ENCODE measurements at regions not wholly inside any gene's neighbourhood (a gene's known extent, or its start where the extent isn't known, plus 50 kb on each side); places are given as distances from the start of the nearest gene placed in this dataset.
A peak's percentile ranks its signal among the peaks of the same experiment; 100 is the strongest.

GRCh38 chr6:167588181-167588919 lies 238.4 kb upstream of the AFDN start (continued):
- TF ChIP-seq MNT (IDR thresholded peaks at IDR 0.05) (no peak), ZNF747 (CRISPR knock-in tag; IDR thresholded peaks at IDR 0.05; ENCODE audit: borderline replicate concordance) (no peak), TSC22D2 (CRISPR knock-in tag; IDR thresholded peaks at IDR 0.05; ENCODE audit: borderline replicate concordance) (no peak), MEIS1 (CRISPR knock-in tag; IDR thresholded peaks at IDR 0.05; ENCODE audit: borderline replicate concordance) (no peak), ZMYM3 (CRISPR knock-in tag; IDR thresholded peaks at IDR 0.05) (no peak), IRX3 (CRISPR knock-in tag; IDR thresholded peaks at IDR 0.05; ENCODE audit: borderline replicate concordance, low read depth) (no peak), NRL (CRISPR knock-in tag; IDR thresholded peaks at IDR 0.05; ENCODE audit: borderline replicate concordance) (peak; percentile 32; the same call in 1 of the 2 replicates), ZFAT (CRISPR knock-in tag; conservative IDR thresholded peaks at IDR 0.05) (no peak), DBP (CRISPR knock-in tag; IDR thresholded peaks at IDR 0.05; ENCODE audit: not compliant biosample characterization) (no peak), FOXA3 (CRISPR knock-in tag; IDR thresholded peaks at IDR 0.05) (peak; percentile 40; the same call in 1 of the 2 replicates), ETV5 (CRISPR knock-in tag; IDR thresholded peaks at IDR 0.05; ENCODE audit: borderline replicate concordance) (0 out of 2 replicates have a peak, but pooled peaks have one; percentile 6), TOPORS (CRISPR knock-in tag; IDR thresholded peaks at IDR 0.05) (no peak), THAP11 (CRISPR knock-in tag; IDR thresholded peaks at IDR 0.05) (no peak), TFDP1 (CRISPR knock-in tag; IDR thresholded peaks at IDR 0.05; ENCODE audit: borderline replicate concordance) (no peak), TMF1 (CRISPR knock-in tag; IDR thresholded peaks at IDR 0.05; ENCODE audit: low read depth) (no peak), RARA (CRISPR knock-in tag; IDR thresholded peaks at IDR 0.05) (no peak), ZFX (CRISPR knock-in tag; IDR thresholded peaks at IDR 0.05; ENCODE audit: low read depth) (no peak), ZSCAN12 (CRISPR knock-in tag; IDR thresholded peaks at IDR 0.05) (no peak), ZNF451 (CRISPR knock-in tag; IDR thresholded peaks at IDR 0.05) (no peak), ZBTB38 (CRISPR knock-in tag; IDR thresholded peaks at IDR 0.05) (peak; percentile 88), THAP9 (CRISPR knock-in tag; IDR thresholded peaks at IDR 0.05; ENCODE audit: borderline replicate concordance) (0 out of 2 replicates have a peak, but pooled peaks have one; percentile 38), HNRNPLL (IDR thresholded peaks at IDR 0.05; ENCODE audit: low read depth, low read length, poor library complexity, severe bottlenecking) (no peak), TFAP4 (IDR thresholded peaks at IDR 0.05; ENCODE audit: borderline replicate concordance, low read depth) (no peak)
